ENCODE measurements at regions not wholly inside any gene's neighbourhood (a gene's known extent, or its start where the extent isn't known, plus 50 kb on each side); places are given as distances from the start of the nearest gene placed in this dataset.

DNA sequence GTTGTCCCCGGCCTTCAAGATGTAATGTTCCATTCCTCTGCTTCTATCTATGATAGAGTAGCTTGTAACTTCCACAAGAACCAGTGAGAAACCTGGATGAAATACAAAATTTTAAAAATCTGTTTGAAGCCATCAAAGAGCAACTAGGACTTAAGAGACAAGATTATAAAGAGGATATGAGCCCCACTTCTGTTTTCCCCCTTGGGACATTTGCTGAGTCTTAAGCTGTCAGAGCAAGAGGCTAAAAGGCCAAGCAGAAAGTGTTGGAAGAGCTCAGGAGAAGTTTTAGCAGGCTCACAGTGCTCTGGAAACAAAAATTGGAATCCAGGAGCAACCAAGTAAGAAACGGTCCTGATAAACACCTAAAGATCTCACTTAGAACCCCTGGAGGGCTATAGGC, 76.1 kb downstream of the ADRB2 start:
- H3K36me3 Mint-ChIP-seq (ENCODE audit: low read depth): no peaks in the 10 kb centered on the region
- intact Hi-C loops (cut with DNase I, micrococcal nuclease): no loop called here
- ChIA-PET POLR2A (no interaction called here), CTCF (no interaction called here)
- TF ChIP-seq, protein P1, sequence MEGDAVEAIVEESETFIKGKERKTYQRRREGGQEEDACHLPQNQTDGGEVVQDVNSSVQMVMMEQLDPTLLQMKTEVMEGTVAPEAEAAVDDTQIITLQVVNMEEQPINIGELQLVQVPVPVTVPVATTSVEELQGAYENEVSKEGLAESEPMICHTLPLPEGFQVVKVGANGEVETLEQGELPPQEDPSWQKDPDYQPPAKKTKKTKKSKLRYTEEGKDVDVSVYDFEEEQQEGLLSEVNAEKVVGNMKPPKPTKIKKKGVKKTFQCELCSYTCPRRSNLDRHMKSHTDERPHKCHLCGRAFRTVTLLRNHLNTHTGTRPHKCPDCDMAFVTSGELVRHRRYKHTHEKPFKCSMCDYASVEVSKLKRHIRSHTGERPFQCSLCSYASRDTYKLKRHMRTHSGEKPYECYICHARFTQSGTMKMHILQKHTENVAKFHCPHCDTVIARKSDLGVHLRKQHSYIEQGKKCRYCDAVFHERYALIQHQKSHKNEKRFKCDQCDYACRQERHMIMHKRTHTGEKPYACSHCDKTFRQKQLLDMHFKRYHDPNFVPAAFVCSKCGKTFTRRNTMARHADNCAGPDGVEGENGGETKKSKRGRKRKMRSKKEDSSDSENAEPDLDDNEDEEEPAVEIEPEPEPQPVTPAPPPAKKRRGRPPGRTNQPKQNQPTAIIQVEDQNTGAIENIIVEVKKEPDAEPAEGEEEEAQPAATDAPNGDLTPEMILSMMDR (IDR thresholded peaks at IDR 0.05): no peak
- no peaks in the 10 kb centered on the region for H3K4me1 Mint-ChIP-seq (ENCODE audit: low read depth)
- H3K36me3 ChIP-seq (ENCODE audit: insufficient read depth, low read length): no peaks in the 10 kb centered on the region
- no peaks in the 10 kb centered on the region for H3K9me3 Mint-ChIP-seq
- H3K4me1 ChIP-seq (ENCODE audit: insufficient read depth, low read length): no peaks in the 10 kb centered on the region
- no peak overlapping the region for H3K4me3 ChIP-seq (ENCODE audit: low read length)
- no peak overlapping the region for H3K4me3 Mint-ChIP-seq
- H3K27ac ChIP-seq (ENCODE audit: low read depth in 1 of 2, low read length in 2 of 2): no peak overlapping the region
- DNase-seq (no peak), ATAC-seq (ENCODE audit: poor library complexity) (no peak)
- no peaks in the 10 kb centered on the region for H3K9me3 ChIP-seq (ENCODE audit: control insufficient read depth in 1 of 2, insufficient read depth in 1 of 2, low read length in 2 of 2)
- no peaks in the 10 kb centered on the region for H3K27me3 ChIP-seq (ENCODE audit: control insufficient read depth in 1 of 2, insufficient read depth in 2 of 2, low read length in 2 of 2)
- no peak overlapping the region for H3K27ac Mint-ChIP-seq
- no peaks in the 10 kb centered on the region for H3K27me3 Mint-ChIP-seq

DNA sequence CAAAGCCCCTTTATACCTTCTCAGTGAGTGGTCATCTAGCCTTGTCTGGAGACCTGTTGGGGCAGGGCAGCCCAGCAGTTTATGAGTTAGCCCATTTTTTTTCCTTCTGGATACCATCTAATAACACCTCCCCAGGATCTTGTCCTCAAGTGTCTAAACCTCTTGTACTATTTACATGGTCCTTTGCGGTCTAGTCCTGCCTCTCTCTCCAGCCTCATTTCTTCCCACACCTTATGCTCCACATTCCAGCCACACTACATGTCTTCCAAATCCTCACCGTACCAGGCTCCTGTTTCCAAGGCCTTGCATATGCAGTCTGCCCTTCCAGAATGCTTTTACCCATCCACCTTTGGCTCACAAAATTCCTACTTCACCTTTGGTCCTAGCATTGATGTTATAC, 77.2 kb downstream of the ADRB2 start:
- H3K4me3 ChIP-seq (ENCODE audit: low read length): no peak overlapping the region
- no peaks in the 10 kb centered on the region for H3K36me3 Mint-ChIP-seq (ENCODE audit: low read depth)
- no peak overlapping the region for H3K27ac Mint-ChIP-seq
- TF ChIP-seq, protein P1 (IDR thresholded peaks at IDR 0.05): no peak
- H3K9me3 ChIP-seq (ENCODE audit: control insufficient read depth in 1 of 2, insufficient read depth in 1 of 2, low read length in 2 of 2): no peaks in the 10 kb centered on the region
- ChIA-PET CTCF (no interaction called here), POLR2A (no interaction called here)
- intact Hi-C loops (cut with DNase I, micrococcal nuclease): no loop called here
- H3K4me3 Mint-ChIP-seq: no peak overlapping the region
- no peak overlapping the region for H3K27ac ChIP-seq (ENCODE audit: low read depth in 1 of 2, low read length in 2 of 2)
- no peaks in the 10 kb centered on the region for H3K27me3 ChIP-seq (ENCODE audit: control insufficient read depth in 1 of 2, insufficient read depth in 2 of 2, low read length in 2 of 2)
- H3K4me1 Mint-ChIP-seq (ENCODE audit: low read depth): no peaks in the 10 kb centered on the region
- no peaks in the 10 kb centered on the region for H3K4me1 ChIP-seq (ENCODE audit: insufficient read depth, low read length)
- H3K9me3 Mint-ChIP-seq: no peaks in the 10 kb centered on the region
- no peak for ATAC-seq (ENCODE audit: poor library complexity)
- H3K36me3 ChIP-seq (ENCODE audit: insufficient read depth, low read length): no peaks in the 10 kb centered on the region
- DNase-seq: no peak
- no peaks in the 10 kb centered on the region for H3K27me3 Mint-ChIP-seq

DNA sequence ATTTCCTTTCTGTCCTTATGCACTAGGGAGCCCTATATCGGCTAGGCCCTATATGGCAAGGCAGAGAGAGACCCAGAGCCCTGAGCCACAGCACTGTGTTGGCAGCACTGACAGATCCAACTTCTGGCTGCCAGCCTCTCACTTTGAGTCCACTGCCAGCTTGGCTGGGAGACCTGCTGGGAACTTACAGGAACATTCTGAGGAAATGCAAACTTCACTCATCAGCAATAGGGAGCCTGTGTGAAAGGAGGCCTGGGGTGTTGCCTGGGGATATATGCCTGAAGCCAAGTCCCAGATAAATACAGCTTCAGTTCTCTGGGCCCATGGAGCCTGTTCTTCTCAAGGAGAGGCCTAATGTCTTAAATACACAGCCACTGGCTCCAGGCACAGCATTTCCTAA, 78.0 kb downstream of the ADRB2 start:
- DNase-seq (no peak), ATAC-seq (ENCODE audit: poor library complexity) (no peak)
- Histone ChIP-seq H3K9me3 (ENCODE audit: control insufficient read depth in 1 of 2, insufficient read depth in 1 of 2, low read length in 2 of 2) (no peaks in the 10 kb centered on the region), H3K27ac (ENCODE audit: low read depth in 1 of 2, low read length in 2 of 2) (no peak overlapping the region), H3K27me3 (ENCODE audit: control insufficient read depth in 1 of 2, insufficient read depth in 2 of 2, low read length in 2 of 2) (no peaks in the 10 kb centered on the region), H3K36me3 (ENCODE audit: insufficient read depth, low read length) (no peaks in the 10 kb centered on the region), H3K4me1 (ENCODE audit: insufficient read depth, low read length) (no peaks in the 10 kb centered on the region), H3K4me3 (ENCODE audit: low read length) (no peak overlapping the region)
- Mint-ChIP-seq H3K36me3 (ENCODE audit: low read depth) (no peaks in the 10 kb centered on the region), H3K9me3 (no peaks in the 10 kb centered on the region), H3K27me3 (no peaks in the 10 kb centered on the region), H3K4me1 (ENCODE audit: low read depth) (no peaks in the 10 kb centered on the region), H3K27ac (no peak overlapping the region), H3K4me3 (no peak overlapping the region)
- ChIA-PET POLR2A (no interaction called here), CTCF (no interaction called here)
- intact Hi-C loops (cut with DNase I, micrococcal nuclease): no loop called here
- TF ChIP-seq, protein P1 (IDR thresholded peaks at IDR 0.05): no peak
